Ureter (tissue), 1 donor: ENCODE measurements at regions not wholly inside any gene's neighbourhood (a gene's known extent, or its start where the extent isn't known, plus 50 kb on each side); places are given as distances from the start of the nearest gene placed in this dataset.

Experiments
- DNase-seq: peaks from one replicate; pipeline ENCODE4 v3.0.0-alpha.2; 2020; ENCODE audit warnings: low spot score
- donor health status: DM: yes; HTN: yes; CAD: no.

GRCh38 chr3:189049458-189050236 lies 122.1 kb upstream of the TPRG1 start:
- no peak for DNase-seq

GRCh38 chr3:189053322-189053721 lies 118.4 kb upstream of the TPRG1 start:
- no peak for DNase-seq

GRCh38 chr3:189056646-189057335 lies 115.0 kb upstream of the TPRG1 start:
- no peak for DNase-seq

GRCh38 chr3:189057369-189057768 lies 114.4 kb upstream of the TPRG1 start:
- no peak for DNase-seq

- DNase-seq, result no peak
These were observed 113.7 kb upstream of the TPRG1 start for GRCh38 chr3:189058071-189058470.

- no peak for DNase-seq
These were observed 100.8 kb upstream of the TPRG1 start for GRCh38 chr3:189070965-189071364.

GRCh38 chr3:189071446-189071845 lies 100.3 kb upstream of the TPRG1 start:
- no peak for DNase-seq

GRCh38 chr3:189076449-189076848 lies 95.3 kb upstream of the TPRG1 start:
- DNase-seq, result no peak

- DNase-seq, result no peak
These were observed 91.0 kb upstream of the TPRG1 start for GRCh38 chr3:189080745-189081144.

- DNase-seq, result no peak
These were observed 88.9 kb upstream of the TPRG1 start for GRCh38 chr3:189082666-189083427.

GRCh38 chr3:189084620-189085019 lies 87.2 kb upstream of the TPRG1 start:
- DNase-seq, result no peak

GRCh38 chr3:189092547-189092946 lies 79.2 kb upstream of the TPRG1 start:
- no peak for DNase-seq

- no peak for DNase-seq
These were observed 77.2 kb upstream of the TPRG1 start for GRCh38 chr3:189094539-189094938.

- no peak for DNase-seq
These were observed 75.7 kb upstream of the TPRG1 start for GRCh38 chr3:189096092-189096491.

- peak; percentile 60 for DNase-seq
These were observed 72.7 kb upstream of the TPRG1 start for GRCh38 chr3:189099031-189099471.

- no peak for DNase-seq
These were observed 72.1 kb upstream of the TPRG1 start for GRCh38 chr3:189099505-189100290.

GRCh38 chr3:189100866-189101265 lies 70.9 kb upstream of the TPRG1 start:
- DNase-seq, result no peak

GRCh38 chr3:189101594-189101993 lies 70.2 kb upstream of the TPRG1 start:
- DNase-seq, result no peak

- DNase-seq, result no peak
These were observed 68.6 kb upstream of the TPRG1 start for GRCh38 chr3:189103208-189103607.

- no peak for DNase-seq
These were observed 63.7 kb upstream of the TPRG1 start for GRCh38 chr3:189108067-189108466.

GRCh38 chr3:189108735-189109134 lies 63.0 kb upstream of the TPRG1 start:
- no peak for DNase-seq

- DNase-seq, result no peak
These were observed 62.6 kb upstream of the TPRG1 start for GRCh38 chr3:189109145-189109544.
